ENCODE measurements at regions not wholly inside any gene's neighbourhood (a gene's known extent, or its start where the extent isn't known, plus 50 kb on each side); places are given as distances from the start of the nearest gene placed in this dataset.

DNA sequence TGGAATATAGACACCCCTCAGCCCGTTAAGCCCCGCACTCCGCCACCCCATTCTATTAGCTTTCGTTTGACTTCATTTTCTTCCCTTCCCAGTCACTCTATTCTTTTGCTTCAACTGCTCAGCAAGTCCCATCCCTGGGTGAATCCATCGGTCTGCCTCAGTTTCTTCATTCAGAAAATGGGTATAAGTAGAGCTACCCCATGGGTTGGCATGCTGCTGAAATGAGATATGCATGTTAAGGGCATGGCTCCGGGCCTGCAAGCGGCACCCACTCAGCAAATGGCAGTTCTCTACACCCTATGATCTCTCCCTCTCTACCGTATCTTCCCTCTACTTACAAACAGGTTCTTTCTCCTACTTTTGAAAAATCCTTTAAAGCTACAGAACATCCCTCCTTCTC is 87.8 kb upstream of the IRF2BP2 start:
- H3K4ac ChIP-seq (ENCODE audit: low read depth, low read length): no peak overlapping the region
- no peak overlapping the region for H3K4me2 ChIP-seq (ENCODE audit: insufficient read depth, insufficient read length, low read length)
- H3K23ac ChIP-seq (ENCODE audit: insufficient read length, low read depth, low read length): no peak overlapping the region
- no peaks in the 10 kb centered on the region for H3K27me3 ChIP-seq (ENCODE audit: insufficient read depth, low read length)
- H2BK5ac ChIP-seq (ENCODE audit: insufficient read length, low read length): no peak overlapping the region
- H2AFZ ChIP-seq (ENCODE audit: low read length): no peak overlapping the region
- H3K14ac ChIP-seq (ENCODE audit: insufficient read depth, low read length): no peak overlapping the region
- no peaks in the 10 kb centered on the region for H3K4me1 Mint-ChIP-seq
- peaks cover 4% of the 10 kb centered on the region for H3K27me3 Mint-ChIP-seq (ENCODE audit: low read depth)
- H3K4me1 ChIP-seq (ENCODE audit: insufficient read depth, low read length): no peaks in the 10 kb centered on the region
- no peak overlapping the region for H3K18ac ChIP-seq (ENCODE audit: insufficient read length, low read depth, low read length)
- H3K27ac ChIP-seq (ENCODE audit: insufficient read length, low read depth, low read length): no peak overlapping the region
- H2BK12ac ChIP-seq (ENCODE audit: insufficient read length, low read depth, low read length): no peak overlapping the region
- H4K20me1 ChIP-seq (ENCODE audit: control insufficient read depth, insufficient read depth, insufficient read length): no peaks in the 10 kb centered on the region
- no peak for DNase-seq
- no peak overlapping the region for H4K91ac ChIP-seq (ENCODE audit: insufficient read length, low read depth, low read length)
- H2BK20ac ChIP-seq (ENCODE audit: low read depth, low read length, poor library complexity, severe bottlenecking): no peak overlapping the region
- no peak overlapping the region for H3K4me3 Mint-ChIP-seq
- no peak overlapping the region for H4K5ac ChIP-seq (ENCODE audit: insufficient read length, low read depth, low read length)
- no peaks in the 10 kb centered on the region for H3K9me3 ChIP-seq (ENCODE audit: control insufficient read depth, low read depth, low read length)
- no peaks in the 10 kb centered on the region for H3K23me2 ChIP-seq (ENCODE audit: insufficient read length, low read depth, low read length, poor library complexity, severe bottlenecking)
- no peak for TF ChIP-seq CTCF (conservative IDR thresholded peaks at IDR 0.05)
- H3K36me3 Mint-ChIP-seq (ENCODE audit: insufficient read depth in 1 of 3, low read depth in 3 of 3): no peaks in the 10 kb centered on the region
- no peak overlapping the region for H3T11ph ChIP-seq (ENCODE audit: low read length)
- H4K8ac ChIP-seq (replicated peaks; ENCODE audit: insufficient read length, low read depth, low read length): no peak overlapping the region
- H3K9me3 Mint-ChIP-seq: no peaks in the 10 kb centered on the region
- H2BK120ac ChIP-seq (ENCODE audit: low read depth, low read length, poor library complexity, severe bottlenecking): no peak overlapping the region
- H3K79me1 ChIP-seq (ENCODE audit: insufficient read depth, low read depth, low read length, poor library complexity, severe bottlenecking): no peaks in the 10 kb centered on the region
- no peaks in the 10 kb centered on the region for H3K79me2 ChIP-seq (ENCODE audit: insufficient read depth, low read length)
- no peak overlapping the region for H3K56ac ChIP-seq (ENCODE audit: insufficient read length, low read depth, low read length)
- H3K27ac Mint-ChIP-seq: no peak overlapping the region
- WGBS (ENCODE audit: extremely low coverage, insufficient read length, low lambda C conversion rate): no CpG with 5 or more reads among the region's 8 CpGs
- H2BK15ac ChIP-seq (ENCODE audit: low read depth, low read length): no peak overlapping the region
- H3K9ac ChIP-seq (ENCODE audit: extremely low read depth, insufficient read length, low read length): no peak overlapping the region
- no peak overlapping the region for H2AK5ac ChIP-seq (ENCODE audit: insufficient read length, low read length)

Measured in H9 (cell line).